GM23338 (cell line): ENCODE measurements at regions not wholly inside any gene's neighbourhood (a gene's known extent, or its start where the extent isn't known, plus 50 kb on each side); places are given as distances from the start of the nearest gene placed in this dataset.

ENCODE experiments used
- ATAC-seq: fragments of 200-7000 bp; cut with Tn5 transposase; 3 replicates; pipeline ENCODE4 v1.9.1; 2020
- DNase-seq: peaks from one replicate; pipeline ENCODE4 v3.0.0-alpha.2; 2015; ENCODE audit warnings: low spot score
- H2AFZ ChIP-seq: fragments of 200-600 bp; sonication (generic); 2 replicates; pipeline ENCODE4 v1.8.0; 2016; ENCODE audit warnings: antibody characterized with exemption, mild to moderate bottlenecking, moderate library complexity
- H3F3A ChIP-seq: fragments of 200-600 bp; sonication (generic); replicated peaks from 2 replicates; pipeline ENCODE4 v1.8.0; 2017; ENCODE audit warnings: antibody characterized with exemption, mixed run types, low read depth
- H3K27ac ChIP-seq: fragments of 200-600 bp; sonication (generic); 2 replicates; pipeline ENCODE4 v1.6.1; 2016; ENCODE audit warnings: low read depth
- H3K27me3 ChIP-seq: fragments of 200-600 bp; sonication (generic); 2 replicates; pipeline ENCODE4 v1.8.0; 2016; ENCODE audit warnings: mild to moderate bottlenecking, mixed run types, moderate library complexity; ENCODE audit not compliant: insufficient read depth
- H3K36me3 ChIP-seq: fragments of 200-600 bp; sonication (generic); 2 replicates; pipeline ENCODE4 v1.8.0; 2016; ENCODE audit warnings: mild to moderate bottlenecking; ENCODE audit not compliant: insufficient read depth
- H3K4me1 ChIP-seq: fragments of 200-600 bp; sonication (generic); 2 replicates; pipeline ENCODE4 v1.8.0; 2016; ENCODE audit warnings: mild to moderate bottlenecking, moderate library complexity; ENCODE audit not compliant: insufficient read depth
- H3K4me2 ChIP-seq: fragments of 200-600 bp; sonication (generic); 2 replicates; pipeline ENCODE4 v1.7.1; 2017; ENCODE audit warnings: mixed run types
- H3K4me3 ChIP-seq: fragments of 200-600 bp; sonication (generic); 2 replicates; pipeline ENCODE4 v1.6.1; 2016; ENCODE audit warnings: mixed run types
- H3K79me2 ChIP-seq: fragments of 200-600 bp; sonication (generic); replicated peaks from 2 replicates; pipeline ENCODE4 v1.8.0; 2017; ENCODE audit warnings: mild to moderate bottlenecking; ENCODE audit not compliant: insufficient read depth
- H3K9me2 ChIP-seq: fragments of 200-600 bp; sonication (generic); 2 replicates; pipeline ENCODE4 v1.8.0; 2017; ENCODE audit not compliant: insufficient read depth
- H4K20me1 ChIP-seq: fragments of 200-600 bp; sonication (generic); replicated peaks from 2 replicates; pipeline ENCODE4 v1.8.0; 2017; ENCODE audit warnings: mild to moderate bottlenecking; ENCODE audit not compliant: insufficient read depth
- H3K27ac Mint-ChIP-seq: 2 replicates; pipeline ENCODE4 v1.8.0; 2020; ENCODE audit warnings: inconsistent platforms, mild to moderate bottlenecking, moderate library complexity, mixed read lengths
- H3K27me3 Mint-ChIP-seq: 3 replicates; pipeline ENCODE4 v1.8.0; 2022; ENCODE audit warnings: low read depth, mild to moderate bottlenecking, moderate library complexity, mixed read lengths, inconsistent platforms; ENCODE audit not compliant: insufficient read depth, poor library complexity
- H3K36me3 Mint-ChIP-seq: 3 replicates; pipeline ENCODE4 v1.8.0; 2021; ENCODE audit warnings: low read depth, mild to moderate bottlenecking, inconsistent platforms, moderate library complexity, mixed read lengths
- H3K4me1 Mint-ChIP-seq: 3 replicates; pipeline ENCODE4 v1.8.0; 2020; ENCODE audit warnings: mild to moderate bottlenecking, inconsistent platforms, mixed read lengths
- H3K4me3 Mint-ChIP-seq: 3 replicates; pipeline ENCODE4 v1.8.0; 2021; ENCODE audit warnings: moderate library complexity, mild to moderate bottlenecking, inconsistent platforms, mixed read lengths
- H3K9me3 Mint-ChIP-seq: 3 replicates; pipeline ENCODE4 v1.8.0; 2020; ENCODE audit warnings: moderate library complexity, mild to moderate bottlenecking, inconsistent platforms, mixed read lengths
- CTCF ChIP-seq, 2 experiments: fragments of 200-600 bp in 1 of 2; sonication (generic) in 1 of 2; conservative IDR thresholded peaks; 2 replicates each; pipeline versions ENCODE4 v1.5.1 to v1.6.1; 2016 to 2017; ENCODE audit warnings: antibody characterized with exemption in 2 of 2, low read depth in 2 of 2, mild to moderate bottlenecking in 2 of 2, moderate library complexity in 1 of 2
- ETS1 ChIP-seq: IDR thresholded peaks from 2 replicates; pipeline ENCODE4 v1.6.1; 2016; ENCODE audit warnings: antibody characterized with exemption
- EZH2phosphoT487 ChIP-seq: fragments of 200-600 bp; sonication (generic); IDR thresholded peaks from one replicate; pipeline ENCODE4 v1.8.1; 2018; ENCODE audit warnings: antibody characterized with exemption; ENCODE audit not compliant: unreplicated experiment
- POLR2AphosphoS5 ChIP-seq: IDR thresholded peaks from 2 replicates; pipeline ENCODE4 v1.6.1; 2016; ENCODE audit warnings: antibody characterized with exemption, low read depth
- STAT1 ChIP-seq: IDR thresholded peaks from one replicate; pipeline ENCODE4 v1.6.1; 2016; ENCODE audit warnings: antibody characterized with exemption; ENCODE audit not compliant: unreplicated experiment
- ZNF114 ChIP-seq: fragments of 250-450 bp; sonication (Bioruptor Pico); IDR thresholded peaks from 2 replicates; pipeline ENCODE4 v1.5.0; 2020; ENCODE audit warnings: mild to moderate bottlenecking, moderate library complexity
- ZNF331 ChIP-seq: fragments of 250-450 bp; sonication (Bioruptor Pico); IDR thresholded peaks from 2 replicates; pipeline ENCODE4 v1.5.0; 2020; ENCODE audit warnings: low read depth, mild to moderate bottlenecking, moderate library complexity

GRCh38 chr2:65687614-65688013 lies 255.2 kb upstream of the SPRED2 start:
- no peaks in the 10 kb centered on the region for H3K4me1 ChIP-seq
- H4K20me1 ChIP-seq = no peaks in the 10 kb centered on the region
- Mint-ChIP-seq H3K27me3 (peaks cover 1% of the 10 kb centered on the region), H3K4me1 (peaks cover 3% of the 10 kb centered on the region; the same call in 1 of the 3 replicates), H3K9me3 (peaks cover 3% of the 10 kb centered on the region; the same call in 2 of the 3 replicates), H3K27ac (no peak overlapping the region), H3K36me3 (peaks cover under 1% of the 10 kb centered on the region; the same call in 1 of the 3 replicates), H3K4me3 (no peak overlapping the region)
- no peak overlapping the region for H3K4me3 ChIP-seq
- no peak overlapping the region for H2AFZ ChIP-seq
- ATAC-seq (no peak), DNase-seq (no peak)
- H3K79me2 ChIP-seq = no peaks in the 10 kb centered on the region
- H3K27ac ChIP-seq = no peak overlapping the region
- H3K4me2 ChIP-seq = no peak overlapping the region
- no peaks in the 10 kb centered on the region for H3K27me3 ChIP-seq
- no peaks in the 10 kb centered on the region for H3K9me2 ChIP-seq
- no peaks in the 10 kb centered on the region for H3K36me3 ChIP-seq
- TF ChIP-seq ZNF331 (CRISPR knock-in tag) (no peak), ZNF114 (CRISPR knock-in tag) (no peak), EZH2phosphoT487 (no peak), POLR2AphosphoS5 (no peak), STAT1 (no peak)
- no peaks in the 10 kb centered on the region for H3F3A ChIP-seq

- no peak overlapping the region for H2AFZ ChIP-seq
- no peak overlapping the region for H3K27ac Mint-ChIP-seq
- DNase-seq (peak; percentile 41), ATAC-seq (peak; percentile 45)
- no peaks in the 10 kb centered on the region for H3K4me1 ChIP-seq
- H3K4me2 ChIP-seq = no peak overlapping the region
- no peaks in the 10 kb centered on the region for H4K20me1 ChIP-seq
- no peaks in the 10 kb centered on the region; the same call in none of the 2 replicates for H3K9me2 ChIP-seq
- H3F3A ChIP-seq = no peaks in the 10 kb centered on the region
- peaks cover 4% of the 10 kb centered on the region; the same call in 1 of the 3 replicates for H3K36me3 Mint-ChIP-seq
- H3K27ac ChIP-seq = no peak overlapping the region
- peaks cover 3% of the 10 kb centered on the region for H3K27me3 Mint-ChIP-seq
- peaks cover 7% of the 10 kb centered on the region; the same call in 1 of the 3 replicates for H3K4me1 Mint-ChIP-seq
- H3K79me2 ChIP-seq = no peaks in the 10 kb centered on the region
- H3K27me3 ChIP-seq = no peaks in the 10 kb centered on the region
- no peak overlapping the region for H3K4me3 ChIP-seq
- TF ChIP-seq CTCF (conservative IDR thresholded peaks at IDR 0.05; ENCODE audit: low read depth in 2 of 2) (peak; percentile 44 to 56), ETS1 (no peak)
- H3K4me3 Mint-ChIP-seq = no peak overlapping the region
- peaks cover 6% of the 10 kb centered on the region; the same call in 2 of the 3 replicates for H3K9me3 Mint-ChIP-seq
- no peaks in the 10 kb centered on the region for H3K36me3 ChIP-seq
These were observed 254.6 kb upstream of the SPRED2 start for GRCh38 chr2:65686928-65687521.
